A549 (cell line): ENCODE measurements at regions not wholly inside any gene's neighbourhood (a gene's known extent, or its start where the extent isn't known, plus 50 kb on each side); places are given as distances from the start of the nearest gene placed in this dataset.

ENCODE experiments used
- ATAC-seq, 2 experiments: fragments of 200-7000 bp in 1 of 2; fragments of >200 bp in 1 of 2; cut with Nextera tagmentation in 1 of 2; cut with Tn5 transposase in 1 of 2; 3 replicates each; pipeline versions ENCODE4 v1.8.0 to v1.9.1; 2018 to 2020; ENCODE audit warnings: mild to moderate bottlenecking in 1 of 2, moderate library complexity in 1 of 2
- CTCF ChIA-PET: fragments of 300-600 bp; sonication (Branson Sonifier 250); formaldehyde crosslinking; extraction: SDS; loops from one replicate; lab custom pipeline; 2021; ENCODE audit warnings: antibody characterized with exemption, inconsistent platforms; lab: Yijun Ruan, JAX
- POLR2A ChIA-PET: fragments of 350-600 bp; formaldehyde crosslinking; extraction: SDS; loops from one replicate; lab custom pipeline; 2021; ENCODE audit warnings: antibody characterized with exemption, inconsistent platforms; lab: Yijun Ruan, JAX
- DNase-seq, 2 experiments: peaks; one replicate each; pipeline versions ENCODE4 v3.0.0 to v3.0.0-alpha.2; 2011 to 2016; ENCODE audit warnings: low read depth in 1 of 2, low spot score in 1 of 2
- FAIRE-seq: peaks from 2 replicates; lab custom pipeline; 2011; peaks lifted over from hg19 to GRCh38; lab: Jason Lieb, UNC
- H3K27ac ChIP-seq, 2 experiments: fragments of >200 bp; sonication (Bioruptor Twin); formaldehyde crosslinking; 3 replicates each; pipeline ENCODE4 v1.5.1; 2016 to 2017
- H3K4me1 ChIP-seq: fragments of >200 bp; sonication (Bioruptor Twin); formaldehyde crosslinking; 3 replicates; pipeline ENCODE4 v1.6.1; 2016
- H3K4me2 ChIP-seq: fragments of >200 bp; sonication (Bioruptor Twin); formaldehyde crosslinking; 3 replicates; pipeline ENCODE4 v1.6.1; 2016
- H3K4me3 ChIP-seq: fragments of >200 bp; sonication (Bioruptor Twin); formaldehyde crosslinking; 3 replicates; pipeline ENCODE4 v1.5.1; 2016
- H3K9me3 ChIP-seq: fragments of >200 bp; sonication (Bioruptor Twin); formaldehyde crosslinking; 3 replicates; pipeline ENCODE4 v1.6.1; 2016
- CBX2 ChIP-seq: fragments of 200-600 bp; sonication (generic); IDR thresholded peaks from 2 replicates; pipeline ENCODE4 v1.6.1; 2016; ENCODE audit warnings: low read depth, mild to moderate bottlenecking, borderline replicate concordance
- CBX8 ChIP-seq: fragments of 200-600 bp; sonication (generic); IDR thresholded peaks from 2 replicates; pipeline ENCODE4 v1.6.1; 2016
- CHD2 ChIP-seq: fragments of 150-350 bp; IDR thresholded peaks from 2 replicates; pipeline ENCODE4 v1.6.1; 2014; ENCODE audit warnings: low read length; ENCODE audit not compliant: partially characterized antibody
- EP300 ChIP-seq, 2 experiments: fragments of >200 bp; sonication (Bioruptor Twin); formaldehyde crosslinking; IDR thresholded peaks; 2 replicates in 1 of 2; 3 replicates in 1 of 2; pipeline ENCODE4 v1.6.1; 2016 to 2017
- FOSL2 ChIP-seq, 2 experiments: fragments of 450-650 bp in 1 of 2; fragments of >200 bp in 1 of 2; sonication (Bioruptor Twin) in 1 of 2; formaldehyde crosslinking; IDR thresholded peaks; 2 replicates each; pipeline versions ENCODE4 v1.5.0 to v1.6.1; 2016 to 2020; ENCODE audit warnings: mild to moderate bottlenecking in 1 of 2, moderate library complexity in 1 of 2
- HDAC2 ChIP-seq: fragments of 200-600 bp; sonication (generic); IDR thresholded peaks from 2 replicates; pipeline ENCODE4 v1.6.1; 2016
- HOXA7 ChIP-seq: fragments of 250-450 bp; sonication (Bioruptor Pico); IDR thresholded peaks from 2 replicates; pipeline ENCODE4 v1.5.0; 2020; ENCODE audit warnings: mild to moderate bottlenecking, moderate library complexity
- JUN ChIP-seq, 2 experiments: fragments of >200 bp; sonication (Bioruptor Twin); formaldehyde crosslinking; IDR thresholded peaks; 2 replicates in 1 of 2; 3 replicates in 1 of 2; pipeline ENCODE4 v1.6.1; 2016 to 2017
- JUNB ChIP-seq: fragments of >200 bp; sonication (Bioruptor Twin); formaldehyde crosslinking; IDR thresholded peaks from 2 replicates; pipeline ENCODE4 v1.6.1; 2016
- MAFK ChIP-seq: fragments of 450-650 bp; IDR thresholded peaks from 2 replicates; pipeline ENCODE4 v1.6.1; 2014; ENCODE audit not compliant: partially characterized antibody
- NFE2L2 ChIP-seq: fragments of 150-350 bp; conservative IDR thresholded peaks from 2 replicates; pipeline ENCODE4 v1.6.1; 2014; ENCODE audit warnings: low read length
- NPAS2 ChIP-seq: fragments of 250-450 bp; sonication (Bioruptor Pico); IDR thresholded peaks from 2 replicates; pipeline ENCODE4 v1.8.0; 2022; ENCODE audit warnings: mild to moderate bottlenecking, moderate library complexity, borderline replicate concordance
- NR3C1 ChIP-seq: fragments of >200 bp; sonication (Bioruptor Twin); formaldehyde crosslinking; IDR thresholded peaks from 3 replicates; pipeline ENCODE4 v1.6.1; 2017
- PHF8 ChIP-seq: fragments of 200-600 bp; sonication (generic); IDR thresholded peaks from 2 replicates; pipeline ENCODE4 v1.6.1; 2016; ENCODE audit warnings: low read depth, mild to moderate bottlenecking, antibody characterized with exemption, moderate library complexity, borderline replicate concordance
- RAD21 ChIP-seq, 2 experiments: fragments of >200 bp in 1 of 2; sonication (Bioruptor Twin) in 1 of 2; formaldehyde crosslinking in 1 of 2; IDR thresholded peaks in 1 of 2; conservative IDR thresholded peaks in 1 of 2; 2 replicates in 1 of 2; 3 replicates in 1 of 2; pipeline ENCODE4 v1.6.1; 2012 to 2018; ENCODE audit warnings: inconsistent platforms in 1 of 2
- RARB ChIP-seq: fragments of 250-450 bp; sonication (Bioruptor Pico); IDR thresholded peaks from 2 replicates; pipeline ENCODE4 v1.8.0; 2021; ENCODE audit warnings: mild to moderate bottlenecking, moderate library complexity
- RCOR1 ChIP-seq: fragments of 150-350 bp; IDR thresholded peaks from 2 replicates; pipeline ENCODE4 v1.6.1; 2014; ENCODE audit warnings: antibody characterized with exemption, low read length, low read depth
- RFX5 ChIP-seq: fragments of 450-650 bp; IDR thresholded peaks from 2 replicates; pipeline ENCODE4 v1.7.1; 2014; ENCODE audit warnings: antibody characterized with exemption, mild to moderate bottlenecking, moderate library complexity
- TFCP2L1 ChIP-seq: fragments of 250-450 bp; sonication (Bioruptor Pico); IDR thresholded peaks from 2 replicates; pipeline ENCODE4 v1.5.0; 2021; ENCODE audit warnings: mild to moderate bottlenecking
- TP53 ChIP-seq: fragments of 250-450 bp; sonication (Bioruptor Pico); IDR thresholded peaks from 2 replicates; pipeline ENCODE4 v1.5.0; 2021; ENCODE audit warnings: mild to moderate bottlenecking, moderate library complexity
- ZFP36 ChIP-seq: fragments of 450-650 bp; IDR thresholded peaks from 2 replicates; pipeline ENCODE4 v1.6.1; 2014; ENCODE audit warnings: borderline replicate concordance; ENCODE audit not compliant: partially characterized antibody
- ZNF302 ChIP-seq: fragments of 250-450 bp; sonication (Bioruptor Pico); IDR thresholded peaks from 2 replicates; pipeline ENCODE4 v1.9.0; 2021; ENCODE audit warnings: inconsistent platforms, mild to moderate bottlenecking, moderate library complexity
- ZSCAN20 ChIP-seq: fragments of 250-450 bp; sonication (Bioruptor Pico); IDR thresholded peaks from 2 replicates; pipeline ENCODE4 v1.8.0; 2022; ENCODE audit warnings: mild to moderate bottlenecking, moderate library complexity
- WGBS: methylation state at CpG from one replicate; pipeline ENCODE4 v1.1.6; 2017; ENCODE audit errors: missing lambda C conversion rate; 5-methylcytosine and 5-hydroxymethylcytosine counted together
- TF ChIP-seq, protein P1 (sequence below): fragments of >200 bp; sonication (Bioruptor Twin); formaldehyde crosslinking; IDR thresholded peaks from 3 replicates; pipeline ENCODE4 v1.5.1; 2016
- TF ChIP-seq, protein P2 (sequence below): fragments of 250-450 bp; sonication (Bioruptor Pico); IDR thresholded peaks from 2 replicates; pipeline ENCODE4 v1.5.0; 2020; ENCODE audit warnings: low read depth, mild to moderate bottlenecking, moderate library complexity
- TF ChIP-seq, protein P3 (sequence below): fragments of 450-650 bp; IDR thresholded peaks from 2 replicates; pipeline ENCODE4 v1.6.1; 2014; ENCODE audit warnings: antibody characterized with exemption

DNA sequence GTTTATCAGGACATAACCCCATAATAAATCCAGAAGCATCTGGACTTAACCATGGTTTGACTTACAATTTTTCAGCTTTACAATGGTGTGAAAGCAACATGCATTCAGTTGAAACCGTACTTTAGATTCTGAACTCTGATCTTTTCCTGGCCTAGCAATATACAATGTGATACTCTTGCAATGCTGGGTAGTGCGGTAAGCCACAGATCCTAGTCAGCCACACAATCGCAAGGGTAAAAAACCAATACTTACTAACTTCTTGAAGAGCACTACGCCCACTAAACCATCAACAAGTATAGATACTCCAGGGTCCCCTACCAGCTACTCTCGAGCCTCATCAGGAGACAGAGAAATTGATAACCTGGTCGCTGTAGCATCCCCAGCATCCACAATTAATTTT lies 71.0 kb upstream of the CCDC150 start:
- FAIRE-seq = no peak
- CTCF ChIA-PET = no interaction called here
- WGBS = 85% methylated on average over 6 of the region's 6 CpGs

DNA sequence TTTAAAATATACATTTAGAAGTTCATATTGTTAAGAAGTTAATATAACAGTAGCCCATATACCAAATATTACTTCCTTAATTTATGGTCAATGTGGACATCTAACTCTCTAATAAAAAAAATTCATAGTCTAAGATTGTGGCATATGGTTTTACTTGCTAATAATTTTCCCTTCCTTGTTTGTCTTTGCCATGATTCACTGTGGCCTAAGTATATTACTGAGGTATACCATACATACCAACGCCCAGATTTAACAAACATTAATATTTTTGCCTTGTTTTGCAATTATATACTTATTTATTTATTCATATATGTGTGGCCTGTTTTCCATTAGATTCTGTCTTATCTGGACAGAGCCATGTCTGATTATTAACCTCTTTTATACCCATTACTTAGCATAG lies 54.6 kb upstream of the CCDC150 start:
- H3K4me3 ChIP-seq = no peak overlapping the region
- ATAC-seq = no peak
- POLR2A ChIA-PET = no interaction called here
- peaks cover 26% of the 10 kb centered on the region for H3K4me1 ChIP-seq
- no peak overlapping the region for H3K27ac ChIP-seq
- 14% methylated on average over 1 of the region's 1 CpG for WGBS
- TF ChIP-seq EP300 (IDR thresholded peaks at IDR 0.05) (no peak), RFX5 (no peak)
- no peak for DNase-seq
- CTCF ChIA-PET = interaction anchor here (1.0 to 1.4 kb wide), 2 partner anchors 10 to 58 kb away, joined by 3 read pairs; no protein-coding TSS in a partner anchor
- H3K4me2 ChIP-seq = peak overlapping the region; percentile 14; the same call in 1 of the 3 replicates
- FAIRE-seq = no peak
- H3K9me3 ChIP-seq = peaks cover 3% of the 10 kb centered on the region; the same call in 1 of the 3 replicates

More for the DNA sequence above, 71.0 kb upstream of the CCDC150 start:
- POLR2A ChIA-PET = no interaction called here
- ATAC-seq (no peak), DNase-seq (no peak)
- no peak overlapping the region for H3K27ac ChIP-seq
- no peaks in the 10 kb centered on the region for H3K4me1 ChIP-seq
- TF ChIP-seq RCOR1 (no peak), ZSCAN20 (no peak), CHD2 (no peak), RARB (CRISPR knock-in tag) (no peak), HOXA7 (no peak), PHF8 (no peak), ZFP36 (no peak), CBX8 (no peak), TP53 (CRISPR knock-in tag) (no peak)
- no peak overlapping the region for H3K4me3 ChIP-seq
- H3K4me2 ChIP-seq = no peak overlapping the region
- H3K9me3 ChIP-seq = no peaks in the 10 kb centered on the region

DNA sequence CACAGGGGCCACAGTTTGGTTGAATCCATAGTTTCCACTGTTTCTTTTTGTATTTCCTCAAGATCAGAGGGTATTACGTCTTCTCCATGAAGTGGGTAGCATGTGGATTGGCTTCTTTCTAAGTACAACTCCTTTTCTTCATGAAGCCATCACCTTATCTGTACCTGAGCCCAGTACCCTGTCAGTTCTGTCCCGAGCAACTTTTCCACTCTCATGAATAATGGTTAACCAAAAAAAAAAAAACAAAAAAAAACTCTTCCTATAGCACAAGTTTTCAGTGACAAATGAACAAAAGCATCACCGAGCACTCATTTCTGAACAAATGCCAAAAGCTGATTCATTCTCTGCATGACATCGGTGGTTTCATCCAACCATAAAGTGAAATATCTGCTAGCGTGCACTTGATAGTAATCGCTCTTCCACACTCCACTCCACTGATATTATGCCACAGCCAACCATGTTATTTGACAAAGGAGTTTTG lies 53.0 kb upstream of the CCDC150 start:
- Histone ChIP-seq H3K27ac (peak overlapping the region in 1 of 2 experiments; percentile 55; a peak in 2 of 6 replicates), H3K4me2 (peak overlapping the region; percentile 55), H3K4me3 (no peak overlapping the region), H3K4me1 (peaks cover 26% of the 10 kb centered on the region), H3K9me3 (no peaks in the 10 kb centered on the region)
- POLR2A ChIA-PET = interaction anchor here (0.7 kb wide), 1 partner anchor 21 kb away, joined by 3 read pairs; no protein-coding TSS in a partner anchor
- WGBS = 13% methylated on average over 6 of the region's 6 CpGs
- DNase-seq (peak; percentile 23 to 53), ATAC-seq (peak; percentile 76 to 80; a peak in 5 of 6 replicates), FAIRE-seq (no peak)
- peak; percentile 38; the same call in 1 of the 2 replicates for TF ChIP-seq JUNB
- TF ChIP-seq CBX2 = no peak
- TF ChIP-seq ZNF302 (CRISPR knock-in tag) = no peak
- TF ChIP-seq FOSL2 (IDR thresholded peaks at IDR 0.05) = peak; percentile 25; the same call in 1 of the 2 replicates
- no peak for TF ChIP-seq FOSL2 (CRISPR knock-in tag; IDR thresholded peaks at IDR 0.05)
- TF ChIP-seq TP53 (CRISPR knock-in tag) = no peak
- no peak for TF ChIP-seq MAFK
- TF ChIP-seq, protein P1, sequence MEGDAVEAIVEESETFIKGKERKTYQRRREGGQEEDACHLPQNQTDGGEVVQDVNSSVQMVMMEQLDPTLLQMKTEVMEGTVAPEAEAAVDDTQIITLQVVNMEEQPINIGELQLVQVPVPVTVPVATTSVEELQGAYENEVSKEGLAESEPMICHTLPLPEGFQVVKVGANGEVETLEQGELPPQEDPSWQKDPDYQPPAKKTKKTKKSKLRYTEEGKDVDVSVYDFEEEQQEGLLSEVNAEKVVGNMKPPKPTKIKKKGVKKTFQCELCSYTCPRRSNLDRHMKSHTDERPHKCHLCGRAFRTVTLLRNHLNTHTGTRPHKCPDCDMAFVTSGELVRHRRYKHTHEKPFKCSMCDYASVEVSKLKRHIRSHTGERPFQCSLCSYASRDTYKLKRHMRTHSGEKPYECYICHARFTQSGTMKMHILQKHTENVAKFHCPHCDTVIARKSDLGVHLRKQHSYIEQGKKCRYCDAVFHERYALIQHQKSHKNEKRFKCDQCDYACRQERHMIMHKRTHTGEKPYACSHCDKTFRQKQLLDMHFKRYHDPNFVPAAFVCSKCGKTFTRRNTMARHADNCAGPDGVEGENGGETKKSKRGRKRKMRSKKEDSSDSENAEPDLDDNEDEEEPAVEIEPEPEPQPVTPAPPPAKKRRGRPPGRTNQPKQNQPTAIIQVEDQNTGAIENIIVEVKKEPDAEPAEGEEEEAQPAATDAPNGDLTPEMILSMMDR = no peak
- no peak for TF ChIP-seq HDAC2
- no peak for TF ChIP-seq RAD21 (conservative IDR thresholded peaks at IDR 0.05 in 1 of 2, IDR thresholded peaks at IDR 0.05 in 1 of 2)
- CTCF ChIA-PET = interaction anchor here (1.4 kb wide), 1 partner anchor 9 kb away, joined by 3 read pairs; no protein-coding TSS in a partner anchor

DNA sequence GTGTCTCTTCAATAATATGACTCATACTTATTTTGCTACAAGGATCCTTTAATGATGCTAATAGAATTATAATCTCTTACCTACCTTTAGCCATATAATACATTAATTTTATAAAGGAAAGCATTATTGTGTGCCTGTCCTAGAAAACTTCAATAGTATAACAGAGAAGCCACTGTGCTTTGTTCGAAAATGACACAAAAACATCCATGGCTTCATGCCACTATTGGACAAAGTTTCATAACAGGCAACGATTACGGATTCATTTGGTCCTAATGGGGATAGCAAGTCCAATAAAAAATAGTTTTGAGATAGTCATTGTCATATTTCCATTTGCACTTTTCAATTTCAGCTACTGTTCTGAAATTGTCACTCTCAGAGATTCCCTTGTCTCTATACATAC lies 52.5 kb upstream of the CCDC150 start:
- FAIRE-seq (no peak), ATAC-seq (no peak), DNase-seq (no peak)
- no peaks in the 10 kb centered on the region for H3K9me3 ChIP-seq
- no peak overlapping the region for H3K4me3 ChIP-seq
- POLR2A ChIA-PET = interaction anchor here (0.7 kb wide), 1 partner anchor 22 kb away, joined by 3 read pairs; no protein-coding TSS in a partner anchor
- WGBS = 62% methylated on average over 3 of the region's 3 CpGs
- CTCF ChIA-PET = no interaction called here
- no peak overlapping the region for H3K27ac ChIP-seq
- H3K4me1 ChIP-seq = peaks cover 27% of the 10 kb centered on the region
- peak overlapping the region; percentile 55 for H3K4me2 ChIP-seq
- TF ChIP-seq JUN (IDR thresholded peaks at IDR 0.05) (no peak), FOSL2 (IDR thresholded peaks at IDR 0.05) (peak; percentile 2; the same call in 1 of the 2 replicates), FOSL2 (CRISPR knock-in tag; IDR thresholded peaks at IDR 0.05) (no peak; the same call in 1 of the 2 replicates), NR3C1 (no peak), NFE2L2 (no peak), JUNB (0 out of 2 replicates have a peak, but pooled peaks have one; percentile 4), NPAS2 (CRISPR knock-in tag) (no peak), TFCP2L1 (CRISPR knock-in tag) (no peak)
- TF ChIP-seq, protein P2, sequence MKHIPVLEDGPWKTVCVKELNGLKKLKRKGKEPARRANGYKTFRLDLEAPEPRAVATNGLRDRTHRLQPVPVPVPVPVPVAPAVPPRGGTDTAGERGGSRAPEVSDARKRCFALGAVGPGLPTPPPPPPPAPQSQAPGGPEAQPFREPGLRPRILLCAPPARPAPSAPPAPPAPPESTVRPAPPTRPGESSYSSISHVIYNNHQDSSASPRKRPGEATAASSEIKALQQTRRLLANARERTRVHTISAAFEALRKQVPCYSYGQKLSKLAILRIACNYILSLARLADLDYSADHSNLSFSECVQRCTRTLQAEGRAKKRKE (CRISPR knock-in tag) = no peak
- TF ChIP-seq, protein P3, sequence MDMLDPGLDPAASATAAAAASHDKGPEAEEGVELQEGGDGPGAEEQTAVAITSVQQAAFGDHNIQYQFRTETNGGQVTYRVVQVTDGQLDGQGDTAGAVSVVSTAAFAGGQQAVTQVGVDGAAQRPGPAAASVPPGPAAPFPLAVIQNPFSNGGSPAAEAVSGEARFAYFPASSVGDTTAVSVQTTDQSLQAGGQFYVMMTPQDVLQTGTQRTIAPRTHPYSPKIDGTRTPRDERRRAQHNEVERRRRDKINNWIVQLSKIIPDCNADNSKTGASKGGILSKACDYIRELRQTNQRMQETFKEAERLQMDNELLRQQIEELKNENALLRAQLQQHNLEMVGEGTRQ = no peak
